Choroid plexus epithelial cell (primary cell): ENCODE measurements at regions not wholly inside any gene's neighbourhood (a gene's known extent, or its start where the extent isn't known, plus 50 kb on each side); places are given as distances from the start of the nearest gene placed in this dataset.

Experiments
- DNase-seq: peaks from one replicate; pipeline ENCODE4 v3.0.0-alpha.2; 2010; ENCODE audit warnings: low read depth
- H3K4me3 ChIP-seq: 2 replicates; pipeline ENCODE4 v1.5.1; 2011; ENCODE audit warnings: low read depth, mild to moderate bottlenecking, control low read depth, low read length, moderate library complexity
- TF ChIP-seq, protein P1 (sequence below): conservative IDR thresholded peaks from 2 replicates; pipeline ENCODE4 v1.5.1; 2011; ENCODE audit warnings: low read depth, mild to moderate bottlenecking, control low read depth, inconsistent platforms, low read length, moderate library complexity

GRCh38 chr12:43102546-43103264, 449.3 kb downstream of the ADAMTS20 start:
- TF ChIP-seq, protein P1, sequence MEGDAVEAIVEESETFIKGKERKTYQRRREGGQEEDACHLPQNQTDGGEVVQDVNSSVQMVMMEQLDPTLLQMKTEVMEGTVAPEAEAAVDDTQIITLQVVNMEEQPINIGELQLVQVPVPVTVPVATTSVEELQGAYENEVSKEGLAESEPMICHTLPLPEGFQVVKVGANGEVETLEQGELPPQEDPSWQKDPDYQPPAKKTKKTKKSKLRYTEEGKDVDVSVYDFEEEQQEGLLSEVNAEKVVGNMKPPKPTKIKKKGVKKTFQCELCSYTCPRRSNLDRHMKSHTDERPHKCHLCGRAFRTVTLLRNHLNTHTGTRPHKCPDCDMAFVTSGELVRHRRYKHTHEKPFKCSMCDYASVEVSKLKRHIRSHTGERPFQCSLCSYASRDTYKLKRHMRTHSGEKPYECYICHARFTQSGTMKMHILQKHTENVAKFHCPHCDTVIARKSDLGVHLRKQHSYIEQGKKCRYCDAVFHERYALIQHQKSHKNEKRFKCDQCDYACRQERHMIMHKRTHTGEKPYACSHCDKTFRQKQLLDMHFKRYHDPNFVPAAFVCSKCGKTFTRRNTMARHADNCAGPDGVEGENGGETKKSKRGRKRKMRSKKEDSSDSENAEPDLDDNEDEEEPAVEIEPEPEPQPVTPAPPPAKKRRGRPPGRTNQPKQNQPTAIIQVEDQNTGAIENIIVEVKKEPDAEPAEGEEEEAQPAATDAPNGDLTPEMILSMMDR = no peak
- H3K4me3 ChIP-seq = no peak overlapping the region
- no peak for DNase-seq

DNA sequence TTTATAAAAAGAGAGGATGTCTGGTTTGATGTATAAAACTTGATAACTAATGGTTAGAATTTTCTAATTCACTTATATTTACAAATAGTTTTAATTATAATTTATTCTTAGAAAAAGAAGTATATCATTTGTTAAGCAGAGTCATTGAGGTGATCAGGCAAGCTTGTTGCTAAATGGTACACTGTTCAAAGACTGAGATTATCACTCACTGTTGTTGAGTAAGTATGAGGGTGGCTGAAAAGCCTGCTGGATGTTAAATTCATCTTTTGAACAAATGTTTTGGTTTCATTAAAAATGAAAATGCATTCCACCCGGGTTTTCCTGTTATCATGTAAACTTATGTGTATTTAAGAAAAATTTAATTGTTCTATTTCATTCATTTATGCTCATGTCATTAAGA, 451.8 kb downstream of the ADAMTS20 start:
- TF ChIP-seq, protein P1 = no peak
- no peak overlapping the region for H3K4me3 ChIP-seq
- no peak for DNase-seq

DNA sequence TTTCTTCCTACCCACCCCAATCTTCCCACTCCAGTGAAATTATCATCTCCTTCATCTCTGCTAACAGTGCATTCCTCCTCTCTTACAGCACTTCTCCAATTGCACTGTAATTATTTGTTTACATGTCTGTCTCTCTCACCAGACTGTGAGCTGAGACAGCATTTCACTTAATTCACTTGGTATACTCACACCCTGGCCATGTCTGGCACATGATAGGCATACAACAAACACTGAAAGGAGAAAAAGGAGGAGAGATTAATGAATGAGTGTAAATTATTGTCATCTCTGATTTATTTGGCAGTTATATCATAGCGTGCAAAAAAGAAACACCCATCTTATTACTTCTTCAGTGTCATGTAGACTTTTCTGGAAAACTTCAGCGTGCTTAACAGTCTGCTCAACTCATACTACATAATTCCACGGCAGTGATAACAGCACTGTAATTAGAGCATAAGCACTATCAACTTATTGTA, 452.3 kb downstream of the ADAMTS20 start:
- TF ChIP-seq, protein P1 = no peak
- H3K4me3 ChIP-seq = no peak overlapping the region
- DNase-seq = peak; percentile 16

GRCh38 chr12:43098766-43099550, 453.0 kb downstream of the ADAMTS20 start:
- H3K4me3 ChIP-seq = no peak overlapping the region
- TF ChIP-seq, protein P1 = no peak
- no peak for DNase-seq

DNA sequence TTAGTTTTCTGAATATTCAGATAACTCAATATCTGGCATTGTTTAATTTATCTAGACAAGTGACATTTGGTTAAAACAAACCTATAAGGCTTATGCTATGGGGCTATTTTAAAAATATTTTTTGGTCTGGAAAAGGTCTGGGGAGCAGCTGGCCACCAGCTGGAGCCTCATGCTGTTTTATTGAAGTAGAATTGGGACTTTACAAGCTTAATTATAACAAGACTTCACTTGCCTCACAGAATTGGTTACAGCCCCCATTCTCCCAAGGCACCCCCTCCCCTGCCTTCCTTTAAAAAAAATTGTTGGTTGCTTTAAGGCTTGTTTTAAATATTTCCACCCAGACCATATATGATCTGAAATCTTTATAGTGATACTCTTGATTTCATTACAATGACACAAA, 453.9 kb downstream of the ADAMTS20 start:
- TF ChIP-seq, protein P1 = no peak
- no peak for DNase-seq

GRCh38 chr12:43097471-43097870, 454.5 kb downstream of the ADAMTS20 start:
- TF ChIP-seq, protein P1 = no peak
- no peak overlapping the region for H3K4me3 ChIP-seq
- no peak for DNase-seq

More for the DNA sequence above, 453.9 kb downstream of the ADAMTS20 start:
- no peak overlapping the region for H3K4me3 ChIP-seq
